ENCODE measurements at regions not wholly inside any gene's neighbourhood (a gene's known extent, or its start where the extent isn't known, plus 50 kb on each side); places are given as distances from the start of the nearest gene placed in this dataset.

DNA sequence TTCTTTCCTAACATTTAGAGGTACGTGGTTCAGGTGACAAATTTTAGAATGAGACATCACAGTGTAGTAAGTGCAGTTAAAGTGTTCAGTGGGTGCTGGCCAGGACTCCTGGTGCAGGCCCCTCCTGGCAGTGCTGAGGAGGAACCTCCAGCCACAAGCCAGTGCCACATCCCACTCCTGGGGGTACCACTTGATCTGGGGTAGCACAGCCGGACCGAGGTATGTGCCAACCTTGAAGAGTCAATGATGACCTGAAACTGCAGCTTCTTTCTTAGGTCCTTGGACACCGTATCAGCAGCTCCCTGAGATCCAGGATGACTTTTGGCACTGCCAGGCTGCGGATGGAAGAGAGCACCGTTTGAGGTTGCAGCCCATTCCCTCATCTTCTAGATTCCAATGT, 310.4 kb upstream of the IRX4 start:
- DNase-seq (ENCODE audit: low read depth in 1 of 2, low spot score in 1 of 2) = no peak

DNA sequence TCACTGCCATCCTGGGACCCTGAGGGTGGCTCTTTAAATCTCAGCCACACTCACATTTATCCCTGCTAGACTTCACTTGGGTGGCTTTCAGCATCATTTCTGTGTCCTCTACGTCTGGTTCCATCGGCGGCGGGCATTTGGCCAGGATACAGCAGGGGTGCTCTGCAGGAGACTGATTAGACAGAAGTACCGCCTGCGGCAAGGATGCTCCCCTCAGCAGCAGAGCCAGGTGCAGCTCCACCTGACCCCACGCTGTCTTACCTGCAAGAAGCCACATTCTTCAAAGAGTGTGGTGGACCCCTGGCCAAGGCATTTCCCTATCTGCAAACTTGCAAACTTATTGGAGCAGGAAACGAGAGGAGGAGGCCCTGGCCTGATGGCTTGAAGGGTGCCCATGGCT, 309.8 kb upstream of the IRX4 start:
- DNase-seq (ENCODE audit: low read depth in 1 of 2, low spot score in 1 of 2) = no peak

DNA sequence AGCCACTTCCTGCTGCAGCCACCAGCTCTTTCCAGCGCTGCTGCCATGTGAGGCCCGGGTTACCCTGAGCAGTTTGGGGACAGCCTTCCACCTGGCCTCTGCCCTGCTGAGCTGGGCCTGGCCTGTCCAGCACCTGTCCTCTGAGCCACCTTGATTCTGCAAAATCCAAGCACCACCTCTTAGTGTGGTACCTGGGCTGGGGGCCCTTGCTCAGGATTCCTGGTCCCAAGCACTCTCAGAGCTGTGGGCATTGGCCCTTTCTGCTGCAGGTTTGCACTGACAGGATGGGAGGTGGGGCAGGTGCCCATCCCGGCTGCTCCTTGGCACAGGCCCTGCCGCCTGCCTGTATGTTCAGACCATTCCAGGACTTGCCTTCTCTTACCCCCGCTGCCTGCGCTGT, 309.2 kb upstream of the IRX4 start:
- DNase-seq (ENCODE audit: low read depth in 1 of 2, low spot score in 1 of 2) = no peak

DNA sequence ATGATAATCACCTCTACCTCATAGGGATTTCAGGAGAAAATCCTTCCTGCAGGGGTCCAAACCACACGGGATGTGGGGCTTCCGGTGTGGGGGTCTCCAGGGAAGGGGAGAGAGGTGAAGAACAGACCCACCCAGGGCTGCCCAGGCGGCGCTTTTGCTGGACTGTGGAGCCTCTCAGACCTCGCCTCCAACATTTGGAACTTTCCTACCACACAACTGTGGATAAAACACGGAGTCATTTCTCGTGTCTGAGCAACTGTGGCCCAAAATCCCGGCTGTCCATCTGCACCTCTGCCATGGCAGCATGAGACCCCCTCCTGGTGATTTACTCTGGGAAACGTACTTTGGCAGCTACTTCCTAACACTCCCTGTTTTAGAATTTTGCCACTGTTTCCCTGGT, 307.8 kb upstream of the IRX4 start:
- DNase-seq (ENCODE audit: low read depth in 1 of 2, low spot score in 1 of 2) = no peak

DNA sequence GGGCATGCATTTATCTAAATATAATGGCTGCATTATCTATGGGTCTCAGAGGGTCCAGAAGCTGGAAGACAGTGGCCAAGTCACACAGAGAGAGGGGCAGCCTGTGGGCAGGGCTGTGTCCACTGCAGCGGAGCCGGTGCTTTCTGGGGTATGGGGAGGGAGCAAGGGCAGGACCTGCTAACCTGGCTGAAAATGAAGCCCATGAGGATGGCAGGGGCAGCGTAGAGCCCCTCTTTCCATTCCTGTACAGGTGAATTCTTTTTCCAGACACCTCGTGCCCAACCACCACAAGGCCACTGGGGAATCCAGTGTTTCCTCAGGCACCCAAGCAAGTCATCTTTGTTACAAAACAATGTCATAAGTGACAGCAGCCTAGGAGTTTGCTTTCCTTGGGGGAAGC, 305.9 kb upstream of the IRX4 start:
- DNase-seq (ENCODE audit: low read depth in 1 of 2, low spot score in 1 of 2) = no peak

DNA sequence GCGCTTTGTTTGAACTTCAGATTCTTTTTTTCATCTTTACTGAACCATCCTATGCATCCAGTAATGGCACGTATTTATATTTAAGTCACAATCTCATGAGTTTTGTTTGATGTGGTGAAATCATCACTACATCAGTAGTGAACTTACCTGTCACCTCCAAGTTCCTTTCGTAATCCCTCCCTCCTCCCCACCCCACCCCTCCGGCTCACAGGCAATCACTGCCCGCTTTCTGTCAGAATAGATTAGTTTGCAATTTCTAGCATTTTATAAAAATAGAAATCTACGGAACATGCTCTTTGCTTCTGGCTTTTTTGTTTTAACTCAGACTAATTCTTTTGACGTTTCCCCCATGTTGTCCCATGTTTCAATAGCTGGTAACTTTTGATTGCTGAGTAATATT, 305.4 kb upstream of the IRX4 start:
- DNase-seq (ENCODE audit: low read depth in 1 of 2, low spot score in 1 of 2) = no peak

- DNase-seq (ENCODE audit: low read depth in 1 of 2, low spot score in 1 of 2) = no peak
Measured at GRCh38 chr5:2187687-2188086, 305.0 kb upstream of the IRX4 start.

DNA sequence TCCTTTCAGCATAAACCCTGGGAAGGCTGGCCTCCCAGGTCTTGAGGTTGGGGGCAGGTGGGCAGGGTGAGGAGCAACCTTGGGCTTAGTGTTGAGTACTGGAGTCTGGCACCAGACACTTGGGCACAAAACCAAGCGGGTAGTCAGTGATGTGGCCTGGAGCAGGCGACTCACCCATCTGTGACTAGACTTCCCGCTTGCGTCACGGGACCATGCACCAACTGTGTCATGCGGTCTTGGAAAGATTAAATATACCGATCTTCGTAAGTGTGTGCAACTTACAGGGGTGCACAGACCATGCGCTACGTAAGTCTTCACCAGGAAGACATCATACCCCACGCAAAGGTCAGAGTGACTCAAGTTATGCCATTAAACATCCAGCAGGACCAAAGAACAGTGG, 304.4 kb upstream of the IRX4 start:
- DNase-seq (ENCODE audit: low read depth in 1 of 2, low spot score in 1 of 2) = no peak

DNA sequence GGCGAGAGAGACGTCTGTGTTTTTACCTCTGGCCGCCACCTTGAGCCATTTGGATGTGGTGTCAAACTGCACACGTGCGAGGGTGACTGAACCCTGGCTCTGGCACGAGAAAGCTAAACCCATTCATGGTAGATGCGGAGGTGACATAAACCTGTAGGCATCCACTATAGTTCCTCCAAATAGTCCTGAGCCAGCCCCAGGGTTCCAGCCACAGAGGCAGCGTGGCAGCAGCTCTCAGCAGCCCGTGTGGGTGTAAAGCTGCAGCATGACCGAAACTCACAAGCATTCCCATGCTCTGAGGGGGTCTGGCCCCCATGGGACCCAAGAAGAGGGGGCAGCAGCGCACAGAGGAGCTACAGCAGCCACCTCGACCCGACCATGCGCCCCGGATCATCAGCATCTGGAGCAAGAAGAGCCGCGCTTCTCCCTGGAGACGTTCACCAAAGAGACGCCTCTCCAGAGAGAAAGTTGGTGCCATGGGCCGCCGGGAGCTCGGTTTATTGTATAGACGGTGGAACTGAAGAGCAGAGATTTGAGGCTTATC, 303.8 kb upstream of the IRX4 start:
- no peak for DNase-seq (ENCODE audit: low read depth in 1 of 2, low spot score in 1 of 2)

GRCh38 chr5:2185646-2186471, 303.1 kb upstream of the IRX4 start:
- no peak for DNase-seq (ENCODE audit: low read depth in 1 of 2, low spot score in 1 of 2)

- DNase-seq (ENCODE audit: low read depth in 1 of 2, low spot score in 1 of 2) = no peak
Measured at GRCh38 chr5:2184563-2185540, 302.1 kb upstream of the IRX4 start.

DNA sequence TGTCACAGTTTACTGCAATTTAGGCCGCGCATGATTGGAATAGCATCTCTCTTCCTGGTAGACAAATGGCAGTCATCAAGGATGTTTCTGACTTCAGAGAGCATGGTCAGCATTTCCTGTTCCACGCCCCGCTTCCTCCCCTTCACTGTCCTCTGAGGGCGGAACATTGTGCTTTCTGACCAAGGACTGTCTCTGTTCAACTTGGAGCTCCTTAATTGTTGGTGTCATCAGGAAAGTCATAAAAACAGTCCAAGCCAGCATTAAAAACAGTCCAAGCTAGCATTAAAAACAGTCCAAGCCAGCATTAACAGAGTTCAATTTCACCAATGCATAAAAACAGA, 301.3 kb upstream of the IRX4 start:
- no peak for DNase-seq (ENCODE audit: low read depth in 1 of 2, low spot score in 1 of 2)

DNA sequence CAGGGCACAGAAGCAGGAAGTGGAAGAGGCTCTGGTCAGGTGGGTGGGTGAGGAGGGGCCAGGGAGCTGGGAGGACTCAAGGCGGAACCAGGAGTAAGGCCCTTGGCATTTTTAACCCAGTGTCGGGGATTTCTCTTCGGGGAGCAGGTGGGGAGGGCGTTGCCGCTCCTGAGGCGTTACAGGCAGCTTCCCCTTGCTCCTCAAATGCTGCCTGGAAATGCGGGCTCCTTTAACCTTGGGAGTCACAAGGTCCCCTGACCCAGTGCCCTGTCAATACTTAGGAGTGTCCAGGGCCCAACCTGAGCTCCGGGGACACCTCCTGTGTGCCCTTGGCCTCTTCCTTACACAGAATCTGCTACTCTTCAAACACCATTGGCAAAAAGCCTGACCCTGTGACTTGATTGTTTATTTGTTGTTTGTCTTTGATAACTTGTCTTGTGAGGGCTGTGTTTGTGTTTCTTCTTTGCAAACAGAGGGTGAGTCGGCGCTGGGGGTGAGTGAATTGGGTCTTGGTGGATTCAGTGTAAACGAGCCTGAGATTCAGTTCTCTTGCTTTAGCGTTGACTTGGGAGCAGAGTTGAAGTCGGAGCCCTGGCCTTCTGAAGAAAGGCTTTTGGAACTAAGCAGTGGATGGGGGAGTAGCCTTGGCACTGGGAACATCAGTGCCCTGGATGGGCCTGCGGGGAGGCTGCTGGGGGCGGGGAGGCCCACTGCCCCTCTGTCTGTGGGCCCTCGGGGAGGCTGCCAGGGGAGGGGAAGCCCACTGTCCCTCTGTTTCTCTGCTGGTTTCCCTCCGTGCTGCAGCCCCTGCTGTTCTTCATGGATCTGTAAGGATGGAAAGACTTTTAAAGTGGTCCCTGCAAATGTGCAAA, 300.7 kb upstream of the IRX4 start:
- no peak for DNase-seq (ENCODE audit: low read depth in 1 of 2, low spot score in 1 of 2)

GRCh38 chr5:2182020-2182419, 299.3 kb upstream of the IRX4 start:
- DNase-seq (ENCODE audit: low read depth in 1 of 2, low spot score in 1 of 2) = no peak

- DNase-seq (ENCODE audit: low read depth in 1 of 2, low spot score in 1 of 2) = no peak
Measured at GRCh38 chr5:2181557-2181956, 298.8 kb upstream of the IRX4 start.

- DNase-seq (ENCODE audit: low read depth in 1 of 2, low spot score in 1 of 2) = no peak
Measured at GRCh38 chr5:2181149-2181548, 298.4 kb upstream of the IRX4 start.

- no peak for DNase-seq (ENCODE audit: low read depth in 1 of 2, low spot score in 1 of 2)
Measured at GRCh38 chr5:2180456-2180855, 297.7 kb upstream of the IRX4 start.

DNA sequence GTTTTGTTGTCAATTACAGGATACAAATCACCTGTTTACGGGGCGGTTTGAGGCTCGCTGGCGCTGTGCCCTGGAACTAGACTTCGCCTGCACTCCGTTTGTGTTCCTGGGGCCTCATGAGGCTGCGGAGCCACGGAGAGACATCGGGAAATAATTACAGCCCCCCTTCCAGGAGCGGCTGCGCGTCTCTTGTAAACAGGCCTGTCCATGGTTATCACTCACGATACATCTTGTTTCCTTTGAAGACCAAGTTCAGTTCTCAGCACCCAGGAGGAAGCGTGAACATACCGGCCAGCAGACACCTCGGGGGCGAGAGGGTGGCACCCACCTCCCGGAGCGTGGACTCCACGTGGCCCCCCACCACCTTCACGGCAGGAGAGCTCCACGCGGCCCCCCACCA, 297.1 kb upstream of the IRX4 start:
- DNase-seq (ENCODE audit: low read depth in 1 of 2, low spot score in 1 of 2) = no peak

DNA sequence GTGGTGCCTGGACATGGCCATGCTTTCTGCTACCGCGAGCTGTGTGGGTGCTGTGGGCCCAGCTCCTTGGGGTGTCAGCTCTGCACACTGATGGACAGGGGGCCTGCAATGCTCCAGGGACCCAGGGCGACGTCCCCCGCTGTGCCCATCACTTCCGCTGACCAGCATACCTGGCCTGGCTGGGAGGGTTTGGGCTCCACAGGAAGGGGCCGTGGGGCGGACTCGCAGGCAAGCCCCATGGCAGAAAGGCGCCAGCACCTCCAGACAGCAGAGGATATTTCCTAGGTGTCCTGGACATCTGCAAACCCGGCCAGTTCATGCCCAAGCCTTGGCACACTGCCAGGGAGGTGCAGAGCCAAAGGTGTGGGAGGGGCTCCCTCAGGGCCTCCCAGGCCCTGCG, 295.8 kb upstream of the IRX4 start:
- DNase-seq (ENCODE audit: low read depth in 1 of 2, low spot score in 1 of 2) = no peak

DNA sequence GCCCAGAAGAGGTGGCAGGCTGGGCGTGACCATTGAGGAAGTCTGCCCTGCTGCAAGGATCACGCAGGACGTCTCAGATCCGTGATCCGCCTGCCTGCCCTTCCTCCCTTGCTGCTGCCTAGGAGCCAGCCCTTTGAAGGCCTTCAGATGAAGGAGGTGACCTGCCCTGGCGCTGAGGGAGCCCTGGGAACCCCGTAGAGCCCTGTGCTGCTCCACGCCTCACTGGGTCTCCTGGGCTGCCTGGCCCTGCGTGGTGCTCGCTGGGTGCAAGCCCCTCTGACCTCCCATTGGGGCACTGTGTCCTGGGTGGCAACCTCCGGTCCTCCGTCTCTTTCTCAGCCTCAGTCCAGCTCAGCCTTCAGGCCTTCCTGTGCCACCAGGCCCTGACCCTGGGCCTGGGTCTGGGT, 295.3 kb upstream of the IRX4 start:
- DNase-seq (ENCODE audit: low read depth in 1 of 2, low spot score in 1 of 2) = no peak

- DNase-seq (ENCODE audit: low read depth in 1 of 2, low spot score in 1 of 2) = no peak
Measured at GRCh38 chr5:2177244-2177643, 294.5 kb upstream of the IRX4 start.

All from stimulated activated CD4-positive, alpha-beta T cell treated with anti-CD3 and anti-CD28 coated beads, Interleukin-15, amount 100 ng/mL, for 1 hour (primary cell).